Stomach smooth muscle (tissue), 2 donors: ENCODE measurements at regions not wholly inside any gene's neighbourhood (a gene's known extent, or its start where the extent isn't known, plus 50 kb on each side); places are given as distances from the start of the nearest gene placed in this dataset.

Source experiments
- H3K27ac ChIP-seq: one replicate; pipeline ENCODE4 v1.7.0; 2013; ENCODE audit warnings: mild to moderate bottlenecking, low read length, inconsistent platforms
- H3K27me3 ChIP-seq, 2 donors: one replicate each; pipeline ENCODE4 v1.7.0; 2013; ENCODE audit warnings: low read length in 2 of 2; ENCODE audit not compliant: insufficient read depth in 2 of 2, control insufficient read depth in 1 of 2
- H3K36me3 ChIP-seq, 2 donors: one replicate each; pipeline ENCODE4 v1.7.0; 2013; ENCODE audit warnings: low read length in 2 of 2; ENCODE audit not compliant: control insufficient read depth in 2 of 2, insufficient read depth in 2 of 2
- H3K4me1 ChIP-seq: one replicate; pipeline ENCODE4 v1.7.0; 2013; ENCODE audit warnings: low read length; ENCODE audit not compliant: control insufficient read depth, insufficient read depth
- H3K4me3 ChIP-seq, 2 donors: one replicate each; pipeline ENCODE4 v1.7.0; 2013; ENCODE audit warnings: low read length in 2 of 2
- H3K9ac ChIP-seq, 2 donors: one replicate each; pipeline ENCODE4 v1.7.0; 2013; ENCODE audit warnings: low read length in 2 of 2, mild to moderate bottlenecking in 1 of 2
- H3K9me3 ChIP-seq, 2 donors: one replicate each; pipeline ENCODE4 v1.7.0; 2013; ENCODE audit warnings: low read length in 2 of 2; ENCODE audit not compliant: control insufficient read depth in 2 of 2
- donor health status: healthy.
- donor health status: Pancreatic carcinoma.

GRCh38 chr2:41078341-41078740 lies 626.5 kb upstream of the SLC8A1 start:
- no peak overlapping the region for H3K4me3 ChIP-seq
- H3K27ac ChIP-seq: no peak overlapping the region
- H3K27me3 ChIP-seq: no peaks in the 10 kb centered on the region
- H3K9ac ChIP-seq: no peak overlapping the region
- H3K36me3 ChIP-seq: no peaks in the 10 kb centered on the region
- no peaks in the 10 kb centered on the region for H3K4me1 ChIP-seq
- no peaks in the 10 kb centered on the region for H3K9me3 ChIP-seq

DNA sequence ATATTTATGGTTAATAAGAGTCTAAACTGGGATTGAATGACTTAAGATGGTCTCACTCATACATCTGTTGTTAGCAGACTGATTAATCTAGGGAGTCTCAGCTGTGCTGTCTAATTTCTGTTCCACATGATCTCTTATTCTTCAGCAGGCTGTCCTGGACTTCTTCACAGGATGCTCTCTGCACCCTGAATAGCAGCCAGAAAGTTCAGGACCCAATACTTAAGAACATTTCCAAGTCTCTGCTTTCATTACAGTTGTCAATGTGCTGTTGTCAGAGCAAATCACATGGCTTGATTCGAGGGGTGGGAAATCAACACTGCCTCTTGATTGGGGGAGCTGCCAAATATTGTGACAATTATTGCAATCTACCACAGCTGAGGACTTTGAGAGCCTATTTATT lies 627.1 kb upstream of the SLC8A1 start:
- H3K9ac ChIP-seq: no peak overlapping the region
- no peak overlapping the region for H3K4me3 ChIP-seq
- no peak overlapping the region for H3K27ac ChIP-seq
- no peaks in the 10 kb centered on the region for H3K4me1 ChIP-seq
- no peaks in the 10 kb centered on the region for H3K36me3 ChIP-seq
- no peaks in the 10 kb centered on the region for H3K27me3 ChIP-seq
- H3K9me3 ChIP-seq: no peaks in the 10 kb centered on the region

DNA sequence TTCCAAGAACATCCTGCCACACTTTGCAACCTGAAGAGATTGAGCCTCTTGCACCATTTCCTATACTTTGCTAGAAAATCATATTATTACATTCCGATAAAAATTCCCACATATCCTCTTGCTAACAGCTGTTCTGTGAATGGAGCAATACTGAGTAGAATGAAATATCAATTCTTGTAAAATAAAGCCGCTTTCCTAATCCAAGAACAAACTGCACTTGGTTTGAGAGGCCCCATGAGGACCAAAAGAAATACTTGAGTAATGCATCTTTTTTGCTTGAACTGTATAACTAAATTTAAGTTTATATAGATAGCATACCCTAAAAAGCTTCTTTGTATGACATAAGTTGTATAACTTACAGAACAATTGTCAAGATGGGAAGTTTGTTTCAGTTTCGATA lies 632.4 kb upstream of the SLC8A1 start:
- H3K4me1 ChIP-seq: no peaks in the 10 kb centered on the region
- H3K9me3 ChIP-seq: no peaks in the 10 kb centered on the region
- H3K27ac ChIP-seq: no peak overlapping the region
- H3K27me3 ChIP-seq: no peaks in the 10 kb centered on the region
- no peak overlapping the region for H3K4me3 ChIP-seq
- H3K36me3 ChIP-seq: no peaks in the 10 kb centered on the region
- H3K9ac ChIP-seq: no peak overlapping the region

DNA sequence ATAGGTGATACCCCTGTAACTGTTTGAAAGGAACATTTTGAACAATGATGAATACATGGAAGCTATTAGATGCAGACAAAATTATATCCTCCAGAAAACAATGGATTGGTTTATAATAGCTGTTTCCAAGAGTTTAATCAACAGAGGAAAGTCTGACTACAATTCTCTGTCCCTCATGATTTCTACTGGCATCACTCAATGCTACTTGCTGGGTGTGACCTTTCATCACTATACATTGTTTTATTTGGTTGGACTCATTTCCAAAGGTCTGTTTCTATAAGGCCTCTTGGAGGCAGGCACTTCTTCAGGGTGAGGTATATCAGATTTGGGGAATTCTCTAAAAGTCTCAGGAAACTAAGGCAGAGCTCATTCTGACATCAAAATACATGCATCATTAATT lies 636.1 kb upstream of the SLC8A1 start:
- Histone ChIP-seq H3K4me1 (no peaks in the 10 kb centered on the region), H3K9me3 (no peaks in the 10 kb centered on the region), H3K27me3 (no peaks in the 10 kb centered on the region), H3K36me3 (no peaks in the 10 kb centered on the region), H3K4me3 (no peak overlapping the region), H3K9ac (no peak overlapping the region), H3K27ac (no peak overlapping the region)

- Histone ChIP-seq H3K36me3 (no peaks in the 10 kb centered on the region), H3K9me3 (no peaks in the 10 kb centered on the region)
Measured at GRCh38 chr2:41101281-41101680, 649.4 kb upstream of the SLC8A1 start.

DNA sequence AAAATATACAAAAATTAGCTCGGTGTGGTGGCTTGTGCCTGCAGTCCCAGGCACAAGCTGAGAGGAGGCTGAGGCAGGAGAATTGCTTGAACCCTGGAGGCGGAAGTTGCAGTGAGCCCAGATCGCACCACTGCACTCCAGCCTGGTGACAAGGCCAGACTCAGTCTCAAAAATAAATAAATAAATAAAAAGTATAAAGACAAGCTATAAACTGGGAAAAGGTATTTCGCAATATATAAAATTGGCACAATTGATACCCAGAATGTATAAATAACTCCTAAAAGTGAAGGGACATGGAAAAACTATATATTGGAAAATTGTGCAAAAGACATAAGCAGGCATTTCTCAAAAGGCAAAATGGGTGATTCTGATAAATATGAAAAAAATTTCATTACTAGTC lies 657.9 kb upstream of the SLC8A1 start:
- Histone ChIP-seq H3K27ac (no peak overlapping the region), H3K36me3 (no peaks in the 10 kb centered on the region), H3K9ac (no peak overlapping the region), H3K9me3 (no peaks in the 10 kb centered on the region), H3K27me3 (no peaks in the 10 kb centered on the region), H3K4me1 (no peaks in the 10 kb centered on the region), H3K4me3 (no peak overlapping the region)

More at GRCh38 chr2:41101281-41101680, 649.4 kb upstream of the SLC8A1 start:
- Histone ChIP-seq H3K27me3 (no peaks in the 10 kb centered on the region), H3K9ac (no peak overlapping the region), H3K4me3 (no peak overlapping the region), H3K27ac (no peak overlapping the region), H3K4me1 (no peaks in the 10 kb centered on the region)

GRCh38 chr2:41111836-41112627 lies 660.1 kb upstream of the SLC8A1 start:
- Histone ChIP-seq H3K9ac (no peak overlapping the region), H3K9me3 (no peaks in the 10 kb centered on the region), H3K4me1 (no peaks in the 10 kb centered on the region), H3K36me3 (no peaks in the 10 kb centered on the region), H3K27ac (no peak overlapping the region), H3K27me3 (no peaks in the 10 kb centered on the region), H3K4me3 (no peak overlapping the region)

DNA sequence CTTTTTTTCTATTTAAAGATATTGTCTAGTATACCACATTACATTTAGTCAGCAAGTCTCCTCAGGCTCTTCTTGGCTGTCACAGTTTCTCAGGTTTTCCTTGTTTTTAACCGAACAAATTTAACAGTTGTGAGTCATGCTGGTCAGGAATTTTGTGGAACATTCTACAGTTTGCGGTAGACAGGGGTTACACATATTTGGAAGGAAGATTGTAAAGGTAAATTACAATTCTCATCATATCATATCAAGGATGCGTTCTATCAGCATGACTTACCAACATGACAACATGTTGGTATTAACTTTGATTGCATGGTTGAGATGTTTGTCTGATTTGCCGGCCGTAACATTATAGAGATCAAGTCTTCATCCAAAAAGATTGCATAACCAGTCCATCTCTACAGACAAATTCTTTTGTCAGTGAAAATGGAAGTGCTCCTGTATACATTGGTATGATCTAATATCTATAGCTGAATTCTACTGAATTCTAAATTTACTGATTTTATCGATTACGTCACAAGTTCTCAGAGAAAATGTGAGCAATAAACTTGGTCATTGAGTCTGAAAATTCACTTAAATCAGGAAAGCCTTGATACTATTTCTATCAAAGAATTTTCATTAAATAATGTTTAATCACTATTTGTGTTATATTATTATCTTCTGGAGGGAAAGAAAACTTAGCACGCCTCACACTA lies 664.4 kb upstream of the SLC8A1 start:
- Histone ChIP-seq H3K4me1 (no peaks in the 10 kb centered on the region), H3K9ac (no peak overlapping the region), H3K36me3 (no peaks in the 10 kb centered on the region), H3K27me3 (no peaks in the 10 kb centered on the region), H3K4me3 (no peak overlapping the region), H3K27ac (no peak overlapping the region), H3K9me3 (no peaks in the 10 kb centered on the region)

GRCh38 chr2:41119489-41119888 lies 667.6 kb upstream of the SLC8A1 start:
- Histone ChIP-seq H3K27ac (no peak overlapping the region), H3K27me3 (no peaks in the 10 kb centered on the region), H3K4me3 (no peak overlapping the region), H3K36me3 (no peaks in the 10 kb centered on the region), H3K4me1 (no peaks in the 10 kb centered on the region), H3K9me3 (no peaks in the 10 kb centered on the region), H3K9ac (no peak overlapping the region)

GRCh38 chr2:41123341-41123740 lies 671.5 kb upstream of the SLC8A1 start:
- no peaks in the 10 kb centered on the region for H3K4me1 ChIP-seq
- no peaks in the 10 kb centered on the region for H3K36me3 ChIP-seq
- no peak overlapping the region for H3K4me3 ChIP-seq
- H3K9ac ChIP-seq: no peak overlapping the region
- H3K27me3 ChIP-seq: no peaks in the 10 kb centered on the region
- no peak overlapping the region for H3K27ac ChIP-seq
- no peaks in the 10 kb centered on the region for H3K9me3 ChIP-seq

DNA sequence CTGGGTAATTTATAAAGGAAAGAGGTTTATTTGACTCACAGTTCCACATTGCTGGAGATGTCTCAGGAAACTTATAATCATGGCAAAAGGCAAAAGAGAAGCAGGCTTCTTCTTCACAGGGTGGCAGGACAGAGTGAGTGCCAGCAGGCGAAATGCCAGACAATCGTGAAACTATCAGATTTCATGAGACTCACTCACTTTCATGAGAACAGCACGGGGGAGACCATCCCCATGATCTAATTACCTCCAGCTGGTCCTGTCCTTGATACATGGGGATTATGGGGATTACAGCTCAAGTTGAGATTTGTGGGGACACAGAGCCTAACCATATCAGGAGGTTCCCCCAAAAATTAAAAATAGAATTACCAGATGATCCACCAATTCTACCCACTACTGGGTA lies 675.5 kb upstream of the SLC8A1 start:
- H3K4me3 ChIP-seq: no peak overlapping the region
- H3K9me3 ChIP-seq: no peaks in the 10 kb centered on the region
- no peaks in the 10 kb centered on the region for H3K36me3 ChIP-seq
- H3K27ac ChIP-seq: no peak overlapping the region
- H3K4me1 ChIP-seq: no peaks in the 10 kb centered on the region
- no peak overlapping the region for H3K9ac ChIP-seq
- H3K27me3 ChIP-seq: no peaks in the 10 kb centered on the region
